GM12864 (cell line): ENCODE measurements at regions not wholly inside any gene's neighbourhood (a gene's known extent, or its start where the extent isn't known, plus 50 kb on each side); places are given as distances from the start of the nearest gene placed in this dataset.

Source experiments
- DNase-seq: peaks from one replicate; pipeline ENCODE4 v3.0.0-alpha.2; 2011; ENCODE audit warnings: low read depth
- H3K4me3 ChIP-seq: 2 replicates; pipeline ENCODE4 v1.5.1; 2011; ENCODE audit warnings: mild to moderate bottlenecking, low read depth, low read length, control low read depth
- CTCF ChIP-seq: IDR thresholded peaks from 2 replicates; pipeline ENCODE4 v1.5.1; 2011; ENCODE audit warnings: low read depth, mild to moderate bottlenecking, moderate library complexity, low read length, control low read depth, inconsistent platforms; ENCODE audit errors: missing control alignments

- no peak for DNase-seq
- no peak for TF ChIP-seq CTCF
- H3K4me3 ChIP-seq: no peak overlapping the region
Observed at GRCh38 chr15:96122077-96123027, 208.1 kb upstream of the NR2F2 start.

- no peak for DNase-seq
- H3K4me3 ChIP-seq: no peak overlapping the region
- no peak for TF ChIP-seq CTCF
Observed at GRCh38 chr15:96123028-96123400, 207.5 kb upstream of the NR2F2 start.

DNA sequence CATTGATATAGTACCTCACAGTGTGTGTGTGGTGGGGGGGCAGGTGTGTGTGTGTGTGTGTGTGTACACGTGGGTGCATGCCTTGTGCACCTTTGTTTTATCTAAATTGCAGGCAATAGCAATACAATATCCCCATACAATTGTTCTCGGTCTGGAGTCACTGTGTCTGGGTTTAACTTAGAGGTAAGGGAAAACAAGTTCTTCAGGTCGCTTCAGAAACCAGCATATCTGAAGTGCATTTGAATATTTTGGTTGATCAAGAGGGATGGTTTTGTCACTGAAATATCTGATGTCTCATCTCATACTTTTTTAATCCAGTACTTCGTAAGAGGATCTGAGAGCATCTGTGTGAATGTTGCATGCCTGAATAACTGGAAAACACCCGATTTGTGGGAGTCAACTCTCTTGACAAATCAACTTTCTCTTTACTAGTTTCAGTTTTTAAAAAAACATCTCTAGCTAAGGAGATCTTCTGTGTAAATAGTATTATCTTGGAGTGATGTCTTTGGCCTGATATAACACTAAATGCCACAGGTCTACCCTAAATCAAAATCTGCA is 206.8 kb upstream of the NR2F2 start:
- no peak for DNase-seq
- H3K4me3 ChIP-seq: no peak overlapping the region
- no peak for TF ChIP-seq CTCF

GRCh38 chr15:96124436-96124835 is 206.1 kb upstream of the NR2F2 start:
- TF ChIP-seq CTCF: no peak
- no peak overlapping the region for H3K4me3 ChIP-seq
- DNase-seq: no peak

- no peak for TF ChIP-seq CTCF
- no peak for DNase-seq
- H3K4me3 ChIP-seq: no peak overlapping the region
Observed at GRCh38 chr15:96125721-96126415, 204.6 kb upstream of the NR2F2 start.

- H3K4me3 ChIP-seq: no peak overlapping the region
- no peak for TF ChIP-seq CTCF
- DNase-seq: no peak
Observed at GRCh38 chr15:96126859-96127258, 203.6 kb upstream of the NR2F2 start.
